Esophagus squamous epithelium (tissue), 5 donors: ENCODE measurements at regions not wholly inside any gene's neighbourhood (a gene's known extent, or its start where the extent isn't known, plus 50 kb on each side); places are given as distances from the start of the nearest gene placed in this dataset.
"Not testable (repeated sequence)": the region's sequence is repeated elsewhere in the genome, so short reads cannot be mapped to it uniquely, and the experiment has no call there.

ENCODE experiments used
- DNase-seq: peaks from one replicate; lab custom pipeline; 2025; lab: John Stamatoyannopoulos, UW
- H3K27ac ChIP-seq, 4 donors: fragments of 200-600 bp; sonication (generic); one replicate each; pipeline ENCODE4 v1.5.1; 2016 to 2019; ENCODE audit warnings: mild to moderate bottlenecking in 1 of 4
- H3K27me3 ChIP-seq, 4 donors: fragments of 200-600 bp; sonication (generic); 1 replicate in 3 of 4; 2 replicates in 1 of 4; pipeline versions ENCODE4 v1.5.1 to v1.6.0; 2017 to 2021; ENCODE audit warnings: antibody characterized with exemption in 1 of 4
- H3K36me3 ChIP-seq, 3 donors: fragments of 200-600 bp; sonication (generic); one replicate each; pipeline ENCODE4 v1.5.1; 2016 to 2019
- H3K4me1 ChIP-seq, 3 donors: fragments of 200-600 bp; sonication (generic); one replicate each; pipeline ENCODE4 v1.5.1; 2017 to 2019
- H3K4me3 ChIP-seq, 4 donors: fragments of 200-600 bp; sonication (generic); 1 replicate in 3 of 4; 2 replicates in 1 of 4; pipeline ENCODE4 v1.5.1; 2016 to 2019; ENCODE audit warnings: mild to moderate bottlenecking in 2 of 4, moderate library complexity in 1 of 4
- H3K9me3 ChIP-seq, 3 donors: fragments of 200-600 bp; sonication (generic); one replicate each; pipeline ENCODE4 v1.5.1; 2016 to 2019
- CTCF ChIP-seq, 6 experiments: fragments of 450-650 bp in 4 of 6; fragments of 200-600 bp in 2 of 6; sonication (generic) in 2 of 6; IDR thresholded peaks; one replicate each; pipeline ENCODE4 v1.5.1; 2016 to 2019; ENCODE audit warnings: antibody characterized with exemption in 6 of 6, mild to moderate bottlenecking in 4 of 6, moderate library complexity in 4 of 6
- POLR2A ChIP-seq, 4 donors: fragments of 450-650 bp; IDR thresholded peaks; one replicate each; pipeline ENCODE4 v1.6.1; 2017; ENCODE audit warnings: antibody characterized with exemption in 4 of 4, mild to moderate bottlenecking in 4 of 4, moderate library complexity in 3 of 4
- WGBS, 2 donors: methylation state at CpG; one replicate each; pipeline ENCODE4 v1.1.5; 2018; 5-methylcytosine and 5-hydroxymethylcytosine counted together
- intact Hi-C: fragments of 100-400 bp; cut with DNase I; formaldehyde crosslinking; loops from one replicate; pipeline ENCODE4 v1.15.0; 2022
- donor health status: DM: yes; HTN: yes; CAD: no.

GRCh38 chr10:117441812-117442443, 66.7 kb upstream of the PDZD8 start:
- DNase-seq: no peak
- intact Hi-C loops: no loop called here
- TF ChIP-seq POLR2A (IDR thresholded peaks at IDR 0.05) (no peak), CTCF (IDR thresholded peaks at IDR 0.05) (no peak)

GRCh38 chr10:117441361-117441760, 66.1 kb upstream of the PDZD8 start:
- intact Hi-C loops: no loop called here
- 50 to 94% methylated on average over 6 of the region's 6 CpGs for WGBS, 2 donors
- TF ChIP-seq POLR2A (IDR thresholded peaks at IDR 0.05): no peak

More at GRCh38 chr10:117441812-117442443, 66.7 kb upstream of the PDZD8 start:
- Histone ChIP-seq H3K4me3 (no peak overlapping the region), H3K36me3 (no peaks in the 10 kb centered on the region), H3K27me3 (peaks cover 0 to 16% (median 0%) of the 10 kb centered on the region in 4 donors), H3K4me1 (peaks cover 0 to 19% (median 9%) of the 10 kb centered on the region in 3 donors), H3K27ac (peak overlapping the region in 1 of 4 donors; percentile 52), H3K9me3 (no peaks in the 10 kb centered on the region)
- 27 to 42% methylated on average over 2 to 6 of the region's 6 CpGs for WGBS, 2 donors

GRCh38 chr10:117439243-117439912, 64.1 kb upstream of the PDZD8 start:
- TF ChIP-seq POLR2A (IDR thresholded peaks at IDR 0.05): no peak
- no peak for TF ChIP-seq CTCF (IDR thresholded peaks at IDR 0.05)
- DNase-seq: no peak
- peak overlapping the region in 2 of 4 donors; percentile 6 to 44 for H3K27ac ChIP-seq
- peaks cover 0 to 19% (median 9%) of the 10 kb centered on the region in 3 donors for H3K4me1 ChIP-seq
- 19 to 23% methylated on average over 4 of the region's 4 CpGs for WGBS, 2 donors
- no peak overlapping the region for H3K4me3 ChIP-seq
- peaks cover 0 to 20% (median 0%) of the 10 kb centered on the region in 4 donors for H3K27me3 ChIP-seq
- H3K36me3 ChIP-seq: no peaks in the 10 kb centered on the region
- H3K9me3 ChIP-seq: no peaks in the 10 kb centered on the region
- intact Hi-C loops: no loop called here

More at GRCh38 chr10:117441361-117441760, 66.1 kb upstream of the PDZD8 start:
- H3K27ac ChIP-seq: no peak overlapping the region
- peaks cover 0 to 19% (median 9%) of the 10 kb centered on the region in 3 donors for H3K4me1 ChIP-seq
- H3K36me3 ChIP-seq: no peaks in the 10 kb centered on the region
- no peak overlapping the region for H3K4me3 ChIP-seq
- peaks cover 0 to 16% (median 0%) of the 10 kb centered on the region in 4 donors for H3K27me3 ChIP-seq
- H3K9me3 ChIP-seq: no peaks in the 10 kb centered on the region
- no peak for DNase-seq

GRCh38 chr10:117432866-117433265, 57.6 kb upstream of the PDZD8 start:
- 52 to 57% methylated on average over 3 to 4 of the region's 4 CpGs for WGBS, 2 donors

GRCh38 chr10:117431160-117431559, 55.9 kb upstream of the PDZD8 start:
- H3K4me1 ChIP-seq: no peaks in the 10 kb centered on the region
- DNase-seq: no peak
- WGBS, 2 donors: 63 to 67% methylated on average over 1 to 4 of the region's 4 CpGs
- peaks cover 0 to 40% (median 0%) of the 10 kb centered on the region in 4 donors for H3K27me3 ChIP-seq
- intact Hi-C loops: no loop called here
- H3K4me3 ChIP-seq: no peak overlapping the region
- H3K27ac ChIP-seq: no peak overlapping the region
- no peaks in the 10 kb centered on the region for H3K9me3 ChIP-seq
- TF ChIP-seq POLR2A (IDR thresholded peaks at IDR 0.05) (no peak), CTCF (IDR thresholded peaks at IDR 0.05) (peak in 1 of 6 experiments; percentile 24)
- no peaks in the 10 kb centered on the region for H3K36me3 ChIP-seq

More at GRCh38 chr10:117432866-117433265, 57.6 kb upstream of the PDZD8 start:
- Histone ChIP-seq H3K27ac (no peak overlapping the region), H3K4me1 (no peaks in the 10 kb centered on the region), H3K27me3 (peaks cover 0 to 40% (median 0%) of the 10 kb centered on the region in 4 donors), H3K9me3 (no peaks in the 10 kb centered on the region), H3K36me3 (no peaks in the 10 kb centered on the region), H3K4me3 (no peak overlapping the region)
- intact Hi-C loops: no loop called here
- TF ChIP-seq CTCF (IDR thresholded peaks at IDR 0.05) (no peak), POLR2A (IDR thresholded peaks at IDR 0.05) (no peak)
- DNase-seq: no peak

GRCh38 chr10:117430535-117430934, 55.3 kb upstream of the PDZD8 start:
- H3K4me3 ChIP-seq, H3K36me3 ChIP-seq, intact Hi-C loops, H3K27ac ChIP-seq, H3K9me3 ChIP-seq, H3K4me1 ChIP-seq, DNase-seq: not testable (repeated sequence)
- peaks cover 0 to 40% (median 0%) of the 10 kb centered on the region in 4 donors for H3K27me3 ChIP-seq
- 79 to 80% methylated on average over 2 of the region's 2 CpGs for WGBS, 2 donors
